Spleen (tissue), 7 donors: ENCODE measurements at regions not wholly inside any gene's neighbourhood (a gene's known extent, or its start where the extent isn't known, plus 50 kb on each side); places are given as distances from the start of the nearest gene placed in this dataset.

Experiments used
- CTCF ChIP-seq, 11 experiments: fragments of 200-600 bp in 7 of 11; fragments of 450-650 bp in 4 of 11; sonication (generic) in 4 of 11; IDR thresholded peaks in 8 of 11; conservative IDR thresholded peaks in 3 of 11; 1 replicate in 7 of 11; 2 replicates in 4 of 11; pipeline versions ENCODE4 v1.4.0 to v1.8.0; 2016 to 2021; ENCODE audit warnings: antibody characterized with exemption in 11 of 11, inconsistent platforms in 4 of 11, mild to moderate bottlenecking in 1 of 11
- POLR2A ChIP-seq, 3 donors: fragments of 450-650 bp; IDR thresholded peaks; one replicate each; pipeline ENCODE4 v1.5.1; 2017; ENCODE audit warnings: antibody characterized with exemption in 3 of 3, mild to moderate bottlenecking in 1 of 3
- POLR2AphosphoS5 ChIP-seq, 3 donors: sonication (generic); formaldehyde crosslinking; IDR thresholded peaks; one replicate each; pipeline ENCODE4 v1.5.1; 2017; ENCODE audit warnings: antibody characterized with exemption in 3 of 3
- donor health status: DM: no; HTN: no; CAD: no; lungs with moderate emphysema.
- donor health status: DM: no; HTN: no; CAD: no.
- donor health status: DM: no; HTN: no; CAD: no.

DNA sequence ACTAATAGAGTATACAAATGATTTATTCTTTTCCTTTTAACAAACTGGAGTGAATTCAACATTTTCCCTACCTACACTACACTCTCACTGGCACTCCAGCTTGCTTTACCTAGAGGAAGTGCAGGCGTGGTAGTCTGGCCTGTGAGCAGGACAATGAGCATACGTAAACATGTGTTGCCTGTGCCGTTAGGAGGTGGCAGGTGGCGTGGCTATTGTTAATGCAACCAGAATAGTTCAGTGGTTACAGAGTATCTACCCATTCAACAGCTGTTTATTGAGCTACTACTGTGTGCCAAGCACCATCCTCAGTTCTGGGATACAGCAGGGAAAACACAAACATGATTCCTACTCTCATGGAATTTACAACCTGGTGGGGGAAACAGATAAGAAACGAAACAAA is 299.7 kb upstream of the KAZN start:
- no peak for TF ChIP-seq CTCF (IDR thresholded peaks at IDR 0.05 in 8 of 11, conservative IDR thresholded peaks at IDR 0.05 in 3 of 11)
- TF ChIP-seq POLR2AphosphoS5 (IDR thresholded peaks at IDR 0.05), result no peak
- TF ChIP-seq POLR2A (IDR thresholded peaks at IDR 0.05), result no peak
